ENCODE measurements at regions not wholly inside any gene's neighbourhood (a gene's known extent, or its start where the extent isn't known, plus 50 kb on each side); places are given as distances from the start of the nearest gene placed in this dataset.

- no peaks in the 10 kb centered on the region for H3K36me3 ChIP-seq
- 80 to 81% methylated on average over 6 of the region's 6 CpGs for WGBS, 2 donors
Observed at GRCh38 chr4:133683967-133684366, 517.6 kb downstream of the PABPC4L start.

GRCh38 chr4:133668061-133668851 is 519.2 kb downstream of the PCDH10 start:
- intact Hi-C loops (cut with DNase I) = no loop called here
- no peaks in the 10 kb centered on the region for H3K4me1 ChIP-seq
- 35 to 44% methylated on average over 6 of the region's 6 CpGs for WGBS, 2 donors
- TF ChIP-seq POLR2AphosphoS5 (IDR thresholded peaks at IDR 0.05) = no peak
- no peak for TF ChIP-seq CTCF (IDR thresholded peaks at IDR 0.05)
- TF ChIP-seq POLR2A (IDR thresholded peaks at IDR 0.05) = no peak
- TF ChIP-seq EP300 (IDR thresholded peaks at IDR 0.05) = no peak
- DNase-seq = no peak
- H3K36me3 ChIP-seq = no peaks in the 10 kb centered on the region
- H3K4me3 ChIP-seq = no peak overlapping the region
- H3K27me3 ChIP-seq = no peaks in the 10 kb centered on the region
- H3K9me3 ChIP-seq = no peaks in the 10 kb centered on the region
- no peak overlapping the region for H3K27ac ChIP-seq

More at GRCh38 chr4:133683967-133684366, 517.6 kb downstream of the PABPC4L start:
- intact Hi-C loops (cut with DNase I) = no loop called here
- Histone ChIP-seq H3K27ac (no peak overlapping the region), H3K4me3 (no peak overlapping the region), H3K4me1 (no peaks in the 10 kb centered on the region), H3K27me3 (no peaks in the 10 kb centered on the region), H3K9me3 (peaks cover 0 to 3% (median 0%) of the 10 kb centered on the region in 4 donors)
- DNase-seq = no peak
- TF ChIP-seq CTCF (IDR thresholded peaks at IDR 0.05) = no peak
- no peak for TF ChIP-seq POLR2AphosphoS5 (IDR thresholded peaks at IDR 0.05)
- TF ChIP-seq POLR2A (IDR thresholded peaks at IDR 0.05) = no peak
- TF ChIP-seq EP300 (IDR thresholded peaks at IDR 0.05) = no peak

- Histone ChIP-seq H3K4me3 (no peak overlapping the region), H3K27me3 (no peaks in the 10 kb centered on the region), H3K27ac (no peak overlapping the region), H3K36me3 (no peaks in the 10 kb centered on the region), H3K4me1 (no peaks in the 10 kb centered on the region), H3K9me3 (no peaks in the 10 kb centered on the region)
- intact Hi-C loops (cut with DNase I) = no loop called here
- no peak for DNase-seq
- no peak for TF ChIP-seq POLR2A (IDR thresholded peaks at IDR 0.05)
- no peak for TF ChIP-seq CTCF (IDR thresholded peaks at IDR 0.05)
- no peak for TF ChIP-seq EP300 (IDR thresholded peaks at IDR 0.05)
- TF ChIP-seq POLR2AphosphoS5 (IDR thresholded peaks at IDR 0.05) = no peak
- WGBS, 2 donors = 24 to 33% methylated on average over 2 of the region's 2 CpGs
Observed at GRCh38 chr4:133647206-133647605, 498.1 kb downstream of the PCDH10 start.

- DNase-seq = no peak
- no peak overlapping the region for H3K4me3 ChIP-seq
- no peaks in the 10 kb centered on the region for H3K36me3 ChIP-seq
- H3K27ac ChIP-seq = no peak overlapping the region
- TF ChIP-seq CTCF (IDR thresholded peaks at IDR 0.05) (no peak), EP300 (IDR thresholded peaks at IDR 0.05) (no peak), POLR2A (IDR thresholded peaks at IDR 0.05) (no peak), POLR2AphosphoS5 (IDR thresholded peaks at IDR 0.05) (no peak)
- no peaks in the 10 kb centered on the region for H3K9me3 ChIP-seq
- WGBS, 2 donors = 32 to 45% methylated on average over 2 of the region's 2 CpGs
- no peaks in the 10 kb centered on the region for H3K27me3 ChIP-seq
- no peaks in the 10 kb centered on the region for H3K4me1 ChIP-seq
- intact Hi-C loops (cut with DNase I) = no loop called here
Observed at GRCh38 chr4:133641191-133641590, 492.1 kb downstream of the PCDH10 start.

Data from sigmoid colon (tissue), 6 donors.